OCI-LY3 (cell line): ENCODE measurements at regions not wholly inside any gene's neighbourhood (a gene's known extent, or its start where the extent isn't known, plus 50 kb on each side); places are given as distances from the start of the nearest gene placed in this dataset.

ENCODE experiments used
- H2AFZ ChIP-seq: fragments of 200-600, 300-600 bp; shearing (Covaris generic); 2 replicates; pipeline ENCODE4 v1.6.0; 2014; ENCODE audit warnings: antibody characterized with exemption, low read depth, low read length
- H3K27ac ChIP-seq: fragments of 200-600, 300-600 bp; sonication (generic); 2 replicates; pipeline ENCODE4 v1.5.1; 2014; ENCODE audit warnings: mild to moderate bottlenecking, low read length, moderate library complexity, mixed read lengths
- H3K27me3 ChIP-seq: fragments of 200-600, 300-600 bp; sonication (generic); 2 replicates; pipeline ENCODE4 v1.6.1; 2014; ENCODE audit warnings: low read depth, low read length, mixed read lengths
- H3K36me3 ChIP-seq: fragments of 200-600, 300-600 bp; sonication (generic); replicated peaks from 2 replicates; pipeline ENCODE3; 2014; ENCODE audit warnings: low read depth, low read length, mixed read lengths
- H3K4me1 ChIP-seq: fragments of 300-600, 200-600 bp; sonication (generic); 2 replicates; pipeline ENCODE4 v1.6.1; 2014; ENCODE audit warnings: low read length, mixed read lengths
- H3K4me2 ChIP-seq: fragments of 200-600, 300-600 bp; sonication (generic); 2 replicates; pipeline ENCODE4 v1.6.1; 2014; ENCODE audit warnings: low read length, mixed read lengths
- H3K4me3 ChIP-seq: fragments of 300-600, 200-600 bp; sonication (generic); 2 replicates; pipeline ENCODE4 v1.5.1; 2014; ENCODE audit warnings: antibody characterized with exemption, mild to moderate bottlenecking, low read length, moderate library complexity
- H3K79me2 ChIP-seq: fragments of 300-600, 200-600 bp; shearing (Covaris generic); 2 replicates; pipeline ENCODE4 v1.6.1; 2014; ENCODE audit warnings: mild to moderate bottlenecking, low read length, mixed read lengths
- H3K9ac ChIP-seq: fragments of 300-600, 200-600 bp; shearing (Covaris generic); 2 replicates; pipeline ENCODE4 v1.6.0; 2014; ENCODE audit warnings: mild to moderate bottlenecking, low read length, moderate library complexity
- H3K9me3 ChIP-seq: fragments of 200-600, 300-600 bp; shearing (Covaris generic); 2 replicates; pipeline ENCODE4 v1.6.1; 2014; ENCODE audit warnings: low read length, mixed read lengths; ENCODE audit not compliant: insufficient read depth
- H4K20me1 ChIP-seq: fragments of 200-600, 300-600 bp; sonication (generic); 2 replicates; pipeline ENCODE4 v1.6.1; 2016; ENCODE audit warnings: low read length, mixed read lengths; ENCODE audit not compliant: insufficient read depth
- CTCF ChIP-seq: fragments of 200-600, 300-600 bp; sonication (generic); IDR thresholded peaks from 2 replicates; pipeline ENCODE4 v1.5.1; 2014; ENCODE audit warnings: antibody characterized with exemption, low read length, low read depth
- EZH2phosphoT487 ChIP-seq: fragments of 200-600 bp; shearing (Covaris generic); IDR thresholded peaks from 2 replicates; pipeline ENCODE4 v1.6.1; 2018; ENCODE audit warnings: antibody characterized with exemption, mixed run types, low read depth

GRCh38 chr20:63093966-63094766 is 87.4 kb upstream of the BHLHE23 start:
- no peaks in the 10 kb centered on the region for H4K20me1 ChIP-seq
- no peak overlapping the region for H3K4me2 ChIP-seq
- H2AFZ ChIP-seq: no peak overlapping the region

DNA sequence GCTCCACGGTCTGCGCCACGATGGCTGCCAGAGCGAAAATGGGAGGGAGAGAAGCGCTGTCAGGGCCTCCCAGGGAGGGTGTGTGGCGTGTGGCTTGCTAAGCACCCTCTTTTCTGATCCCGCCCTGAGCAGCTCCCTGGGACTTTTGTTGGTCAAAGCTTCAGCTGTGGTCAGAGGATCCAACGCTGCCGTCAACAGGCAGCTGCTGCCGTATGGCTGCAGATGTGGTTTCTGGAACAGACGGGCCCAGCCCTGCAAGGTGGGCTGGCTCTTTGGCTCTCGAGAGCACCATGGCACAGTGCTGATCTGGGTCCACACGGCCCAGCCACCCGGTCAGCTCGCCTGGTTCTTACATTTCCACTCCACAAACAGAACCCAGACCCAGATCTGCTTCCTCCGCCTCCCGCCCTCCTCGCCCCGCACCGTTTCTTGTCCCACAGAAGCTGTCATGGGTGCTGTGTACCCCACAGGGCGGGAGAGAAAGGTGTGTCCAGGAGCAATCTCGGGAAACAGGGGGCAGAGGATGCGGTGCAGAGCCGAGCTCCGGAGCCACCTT is 86.0 kb upstream of the BHLHE23 start:
- H3K27me3 ChIP-seq: no peaks in the 10 kb centered on the region
- no peak overlapping the region for H3K4me2 ChIP-seq
- no peak overlapping the region for H3K9ac ChIP-seq
- no peak overlapping the region for H3K4me3 ChIP-seq
- H3K9me3 ChIP-seq: no peaks in the 10 kb centered on the region
- no peak for TF ChIP-seq EZH2phosphoT487
- TF ChIP-seq CTCF: no peak
- H3K27ac ChIP-seq: no peak overlapping the region
- H3K4me1 ChIP-seq: no peaks in the 10 kb centered on the region
- no peaks in the 10 kb centered on the region for H3K79me2 ChIP-seq
- H3K36me3 ChIP-seq: no peaks in the 10 kb centered on the region
- H4K20me1 ChIP-seq: no peaks in the 10 kb centered on the region
- H2AFZ ChIP-seq: no peak overlapping the region

More at GRCh38 chr20:63093966-63094766, 87.4 kb upstream of the BHLHE23 start:
- TF ChIP-seq EZH2phosphoT487: no peak
- TF ChIP-seq CTCF: no peak
- Histone ChIP-seq H3K4me3 (no peak overlapping the region), H3K4me1 (no peaks in the 10 kb centered on the region), H3K79me2 (no peaks in the 10 kb centered on the region), H3K36me3 (no peaks in the 10 kb centered on the region), H3K27me3 (no peaks in the 10 kb centered on the region), H3K27ac (no peak overlapping the region), H3K9me3 (no peaks in the 10 kb centered on the region), H3K9ac (no peak overlapping the region)

GRCh38 chr20:63091901-63092659 is 85.3 kb upstream of the BHLHE23 start:
- no peak overlapping the region for H3K4me2 ChIP-seq
- H3K36me3 ChIP-seq: no peaks in the 10 kb centered on the region
- H2AFZ ChIP-seq: no peak overlapping the region
- H4K20me1 ChIP-seq: no peaks in the 10 kb centered on the region
- H3K27me3 ChIP-seq: no peaks in the 10 kb centered on the region
- no peak overlapping the region for H3K4me3 ChIP-seq
- TF ChIP-seq EZH2phosphoT487 (no peak), CTCF (no peak)
- no peak overlapping the region for H3K9ac ChIP-seq
- no peaks in the 10 kb centered on the region for H3K9me3 ChIP-seq
- H3K27ac ChIP-seq: no peak overlapping the region
- H3K4me1 ChIP-seq: no peaks in the 10 kb centered on the region
- H3K79me2 ChIP-seq: no peaks in the 10 kb centered on the region
